Large intestine (tissue), 3 donors: ENCODE measurements at regions not wholly inside any gene's neighbourhood (a gene's known extent, or its start where the extent isn't known, plus 50 kb on each side); places are given as distances from the start of the nearest gene placed in this dataset.

Experiments
- DNase-seq, 2 donors: peaks; one replicate each; pipeline versions ENCODE4 v3.0.0 to v3.0.0-alpha.2; 2013
- H3K27ac ChIP-seq: one replicate; pipeline ENCODE4 v1.5.1; 2013; ENCODE audit warnings: low read length
- H3K27me3 ChIP-seq: 2 replicates; pipeline ENCODE4 v1.6.1; 2013; ENCODE audit warnings: low read length; ENCODE audit not compliant: control insufficient read depth, insufficient read depth
- H3K36me3 ChIP-seq: 2 replicates; pipeline ENCODE4 v1.6.1; 2013; ENCODE audit warnings: low read length; ENCODE audit not compliant: control insufficient read depth, insufficient read depth
- H3K4me1 ChIP-seq: one replicate; pipeline ENCODE4 v1.6.1; 2013; ENCODE audit warnings: low read length; ENCODE audit not compliant: control insufficient read depth, insufficient read depth
- H3K4me3 ChIP-seq: one replicate; pipeline ENCODE4 v1.5.1; 2013; ENCODE audit warnings: low read length
- H3K9me3 ChIP-seq: one replicate; pipeline ENCODE4 v1.6.1; 2013; ENCODE audit warnings: mild to moderate bottlenecking, low read depth, low read length, moderate library complexity; ENCODE audit not compliant: control insufficient read depth
- WGBS: methylation state at CpG from one replicate; pipeline ENCODE4 v1.1.5; 2013; ENCODE audit warnings: low lambda C conversion rate; ENCODE audit not compliant: insufficient coverage; 5-methylcytosine and 5-hydroxymethylcytosine counted together

- WGBS = 80% methylated on average over 1 of the region's 1 CpG
- Histone ChIP-seq H3K4me3 (no peak overlapping the region), H3K27ac (no peak overlapping the region)
Observed at GRCh38 chr7:20466543-20467021, 135.9 kb downstream of the ITGB8 start.

GRCh38 chr7:20470082-20470481 lies 139.4 kb downstream of the ITGB8 start:
- no peaks in the 10 kb centered on the region for H3K36me3 ChIP-seq
- no peak overlapping the region for H3K4me3 ChIP-seq
- H3K9me3 ChIP-seq = no peaks in the 10 kb centered on the region
- no peak for DNase-seq
- no peaks in the 10 kb centered on the region for H3K27me3 ChIP-seq
- no peaks in the 10 kb centered on the region for H3K4me1 ChIP-seq
- WGBS = 14% methylated on average over 1 of the region's 1 CpG
- H3K27ac ChIP-seq = no peak overlapping the region

More at GRCh38 chr7:20466543-20467021, 135.9 kb downstream of the ITGB8 start:
- Histone ChIP-seq H3K4me1 (no peaks in the 10 kb centered on the region), H3K27me3 (no peaks in the 10 kb centered on the region), H3K36me3 (no peaks in the 10 kb centered on the region), H3K9me3 (no peaks in the 10 kb centered on the region)
- DNase-seq = no peak

- WGBS = no CpG with 5 or more reads among the region's 1 CpG
- no peaks in the 10 kb centered on the region for H3K4me1 ChIP-seq
- no peaks in the 10 kb centered on the region for H3K27me3 ChIP-seq
- no peaks in the 10 kb centered on the region for H3K9me3 ChIP-seq
- H3K27ac ChIP-seq = no peak overlapping the region
- H3K36me3 ChIP-seq = no peaks in the 10 kb centered on the region
- no peak overlapping the region for H3K4me3 ChIP-seq
- DNase-seq = no peak
Observed at GRCh38 chr7:20470726-20471125, 140.0 kb downstream of the ITGB8 start.

- H3K9me3 ChIP-seq = no peaks in the 10 kb centered on the region
- 60% methylated on average over 1 of the region's 2 CpGs for WGBS
- no peaks in the 10 kb centered on the region for H3K4me1 ChIP-seq
- DNase-seq = no peak
- no peak overlapping the region for H3K27ac ChIP-seq
- no peaks in the 10 kb centered on the region for H3K27me3 ChIP-seq
- H3K4me3 ChIP-seq = no peak overlapping the region
- no peaks in the 10 kb centered on the region for H3K36me3 ChIP-seq
Observed at GRCh38 chr7:20474249-20474648, 141.2 kb upstream of the ABCB5 start.

GRCh38 chr7:20475756-20476155 lies 139.7 kb upstream of the ABCB5 start:
- no peaks in the 10 kb centered on the region for H3K9me3 ChIP-seq
- no peaks in the 10 kb centered on the region for H3K36me3 ChIP-seq
- H3K27ac ChIP-seq = no peak overlapping the region
- H3K27me3 ChIP-seq = no peaks in the 10 kb centered on the region
- no peak for DNase-seq
- no peak overlapping the region for H3K4me3 ChIP-seq
- no peaks in the 10 kb centered on the region for H3K4me1 ChIP-seq

- Histone ChIP-seq H3K4me3 (no peak overlapping the region), H3K27ac (no peak overlapping the region), H3K27me3 (no peaks in the 10 kb centered on the region), H3K9me3 (no peaks in the 10 kb centered on the region), H3K4me1 (no peaks in the 10 kb centered on the region), H3K36me3 (no peaks in the 10 kb centered on the region)
- 60% methylated on average over 1 of the region's 1 CpG for WGBS
- DNase-seq = no peak
Observed at GRCh38 chr7:20477067-20477466, 138.4 kb upstream of the ABCB5 start.

DNA sequence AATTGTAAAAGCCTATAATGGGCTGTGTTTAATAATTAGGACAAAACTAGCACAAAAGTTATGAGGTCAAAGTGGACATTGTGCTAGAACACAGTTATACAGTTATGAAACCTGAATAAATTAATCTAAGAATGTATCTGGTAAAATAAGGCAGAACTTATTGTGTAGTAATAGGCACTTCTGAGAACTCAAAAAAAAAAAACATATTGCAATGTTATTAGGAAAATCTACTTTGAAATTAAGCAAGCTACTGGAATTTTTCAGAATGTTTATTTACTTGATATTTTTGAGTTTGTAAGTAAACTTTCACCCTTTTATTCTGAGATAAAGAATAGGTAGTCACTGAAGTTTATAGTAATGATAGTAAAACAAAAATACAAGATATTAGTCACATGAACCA lies 135.8 kb upstream of the ABCB5 start:
- no peaks in the 10 kb centered on the region for H3K4me1 ChIP-seq
- DNase-seq = no peak
- no peaks in the 10 kb centered on the region for H3K27me3 ChIP-seq
- no peaks in the 10 kb centered on the region for H3K36me3 ChIP-seq
- H3K9me3 ChIP-seq = no peaks in the 10 kb centered on the region
- H3K27ac ChIP-seq = no peak overlapping the region
- no peak overlapping the region for H3K4me3 ChIP-seq

GRCh38 chr7:20482071-20482470 lies 133.4 kb upstream of the ABCB5 start:
- no peaks in the 10 kb centered on the region for H3K36me3 ChIP-seq
- DNase-seq = no peak
- no peak overlapping the region for H3K4me3 ChIP-seq
- H3K4me1 ChIP-seq = no peaks in the 10 kb centered on the region
- H3K27ac ChIP-seq = no peak overlapping the region
- 100% methylated on average over 1 of the region's 2 CpGs for WGBS
- H3K9me3 ChIP-seq = peaks cover 5% of the 10 kb centered on the region
- no peaks in the 10 kb centered on the region for H3K27me3 ChIP-seq

DNA sequence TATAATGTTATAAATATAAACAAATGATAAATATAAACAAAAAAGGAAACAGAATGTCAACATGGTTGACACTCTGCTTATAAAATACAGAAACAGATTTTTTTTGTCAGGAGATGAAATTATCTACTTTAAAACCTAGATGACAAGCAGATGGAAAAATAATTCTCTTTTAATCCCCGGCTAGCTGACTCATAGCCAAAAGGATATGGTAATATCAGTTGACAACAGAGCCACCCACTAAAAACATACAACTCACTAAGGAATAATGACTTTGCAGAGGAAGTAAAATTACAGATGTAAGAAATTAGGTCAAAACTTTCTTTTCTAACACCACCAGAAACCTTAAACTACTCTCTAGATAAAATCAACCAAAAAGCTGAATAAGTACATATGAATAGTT lies 131.1 kb upstream of the ABCB5 start:
- Histone ChIP-seq H3K27me3 (no peaks in the 10 kb centered on the region), H3K36me3 (no peaks in the 10 kb centered on the region), H3K27ac (no peak overlapping the region)

GRCh38 chr7:20488850-20489249 lies 126.6 kb upstream of the ABCB5 start:
- H3K4me1 ChIP-seq = no peaks in the 10 kb centered on the region
- H3K9me3 ChIP-seq = peaks cover 16% of the 10 kb centered on the region
- H3K4me3 ChIP-seq = no peak overlapping the region
- H3K27ac ChIP-seq = no peak overlapping the region
- DNase-seq = no peak
- no peaks in the 10 kb centered on the region for H3K27me3 ChIP-seq
- no peaks in the 10 kb centered on the region for H3K36me3 ChIP-seq

More for the DNA sequence above, 131.1 kb upstream of the ABCB5 start:
- DNase-seq = no peak
- WGBS = no CpG with 5 or more reads among the region's 1 CpG
- Histone ChIP-seq H3K4me1 (no peaks in the 10 kb centered on the region), H3K9me3 (peaks cover 16% of the 10 kb centered on the region), H3K4me3 (no peak overlapping the region)

- no peak for DNase-seq
- H3K4me1 ChIP-seq = no peaks in the 10 kb centered on the region
Observed at GRCh38 chr7:20491284-20491683, 124.2 kb upstream of the ABCB5 start.

More at GRCh38 chr7:20491284-20491683, 124.2 kb upstream of the ABCB5 start:
- Histone ChIP-seq H3K4me3 (no peak overlapping the region), H3K9me3 (peaks cover 14% of the 10 kb centered on the region), H3K36me3 (no peaks in the 10 kb centered on the region), H3K27me3 (no peaks in the 10 kb centered on the region), H3K27ac (no peak overlapping the region)
